Fibroblast of pulmonary artery (primary cell): ENCODE measurements at regions not wholly inside any gene's neighbourhood (a gene's known extent, or its start where the extent isn't known, plus 50 kb on each side); places are given as distances from the start of the nearest gene placed in this dataset.

Experiments
- DNase-seq: peaks from one replicate; pipeline ENCODE4 v3.0.0-alpha.2; 2010; ENCODE audit warnings: low read depth
- H3K4me3 ChIP-seq: replicated peaks from 2 replicates; pipeline ENCODE4 v1.5.1; 2011; ENCODE audit warnings: low read depth, mild to moderate bottlenecking, control low read depth, low read length, moderate library complexity
- CTCF ChIP-seq: IDR thresholded peaks from 2 replicates; pipeline ENCODE4 v1.5.1; 2011; ENCODE audit warnings: mild to moderate bottlenecking, control low read depth, low read length, inconsistent platforms; ENCODE audit errors: missing control alignments

- no peak for TF ChIP-seq CTCF
- no peak overlapping the region for H3K4me3 ChIP-seq
- no peak for DNase-seq
These were observed 62.2 kb upstream of the OR4E1 start for GRCh38 chr14:21735639-21736307.

GRCh38 chr14:21735200-21735599, 61.6 kb upstream of the OR4E1 start:
- DNase-seq: no peak
- no peak overlapping the region for H3K4me3 ChIP-seq
- no peak for TF ChIP-seq CTCF

GRCh38 chr14:21734457-21735074, 60.9 kb upstream of the OR4E1 start:
- peak; percentile 68 for DNase-seq
- no peak overlapping the region for H3K4me3 ChIP-seq
- TF ChIP-seq CTCF: peak; percentile 66

- no peak for TF ChIP-seq CTCF
- H3K4me3 ChIP-seq: no peak overlapping the region
- DNase-seq: no peak
These were observed 56.1 kb upstream of the OR4E1 start for GRCh38 chr14:21729703-21730233.

GRCh38 chr14:21725250-21725649, 51.6 kb upstream of the OR4E1 start:
- no peak for DNase-seq
- TF ChIP-seq CTCF: no peak
- H3K4me3 ChIP-seq: no peak overlapping the region

- TF ChIP-seq CTCF: no peak
- no peak for DNase-seq
- H3K4me3 ChIP-seq: no peak overlapping the region
These were observed 50.7 kb upstream of the OR4E1 start for GRCh38 chr14:21724090-21724973.
